IMR-90 (cell line): ENCODE measurements at regions not wholly inside any gene's neighbourhood (a gene's known extent, or its start where the extent isn't known, plus 50 kb on each side); places are given as distances from the start of the nearest gene placed in this dataset.

Experiments
- ATAC-seq: fragments of 200-7000 bp; cut with Tn5 transposase; 2 replicates; pipeline ENCODE4 v1.9.1; 2020; ENCODE audit warnings: low read depth, mild to moderate bottlenecking, moderate library complexity
- BruUV-seq: library from RNA; stranded (reverse); fragments of 400-500 nt; replicated peaks from 2 replicates; lab custom pipeline; 2021; lab: Mats Ljungman, UMichigan
- CTCF ChIA-PET: fragments of 300-600 bp; formaldehyde crosslinking; extraction: SDS; loops from one replicate; lab custom pipeline; 2021; ENCODE audit warnings: antibody characterized with exemption; lab: Yijun Ruan, JAX
- POLR2A ChIA-PET: fragments of 300-600 bp; sonication (Branson Sonifier 250); formaldehyde crosslinking; loops from one replicate; lab custom pipeline; 2022; ENCODE audit warnings: antibody characterized with exemption; ENCODE audit not compliant: unreplicated experiment; lab: Charles Lee
- DNase-seq: peaks from one replicate; pipeline ENCODE4 v3.0.0; 2013
- H2AFZ ChIP-seq: replicated peaks from 2 replicates; pipeline ENCODE3; 2013; ENCODE audit warnings: low read length, mild to moderate bottlenecking; ENCODE audit not compliant: poor library complexity
- H2AK5ac ChIP-seq: 2 replicates; pipeline ENCODE4 v1.6.1; 2013; ENCODE audit warnings: low read depth, low read length, inconsistent platforms
- H2AK9ac ChIP-seq: replicated peaks from 2 replicates; pipeline ENCODE3; 2013; ENCODE audit warnings: mild to moderate bottlenecking, low read depth, low read length, moderate library complexity; ENCODE audit not compliant: poor library complexity
- H2BK120ac ChIP-seq: 2 replicates; pipeline ENCODE4 v1.6.1; 2013; ENCODE audit warnings: low read depth, low read length, inconsistent platforms
- H2BK15ac ChIP-seq: 3 replicates; pipeline ENCODE4 v1.6.1; 2013; ENCODE audit warnings: low read depth, low read length, inconsistent platforms
- H2BK20ac ChIP-seq: 2 replicates; pipeline ENCODE4 v1.6.1; 2013; ENCODE audit warnings: low read depth, mild to moderate bottlenecking, inconsistent platforms, low read length, moderate library complexity
- H2BK5ac ChIP-seq: 2 replicates; pipeline ENCODE4 v1.6.1; 2013; ENCODE audit warnings: mild to moderate bottlenecking, low read depth, low read length, inconsistent platforms; ENCODE audit not compliant: poor library complexity, severe bottlenecking
- H3K14ac ChIP-seq: replicated peaks from 2 replicates; pipeline ENCODE4 v1.6.1; 2013; ENCODE audit warnings: low read depth, low read length, inconsistent platforms
- H3K18ac ChIP-seq: 2 replicates; pipeline ENCODE4 v1.6.1; 2013; ENCODE audit warnings: low read depth, low read length, control low read depth
- H3K23ac ChIP-seq: 2 replicates; pipeline ENCODE4 v1.6.1; 2013; ENCODE audit warnings: low read depth, low read length, inconsistent platforms
- H3K27ac ChIP-seq: 2 replicates; pipeline ENCODE4 v1.5.1; 2013; ENCODE audit warnings: mild to moderate bottlenecking, control low read depth, low read length; ENCODE audit not compliant: insufficient read depth
- H3K27me3 ChIP-seq: 2 replicates; pipeline ENCODE4 v1.6.1; 2013; ENCODE audit warnings: low read length; ENCODE audit not compliant: control insufficient read depth, insufficient read depth
- H3K36me3 ChIP-seq: 2 replicates; pipeline ENCODE4 v1.6.1; 2013; ENCODE audit warnings: low read length, mixed read lengths; ENCODE audit not compliant: control insufficient read depth, insufficient read depth
- H3K4ac ChIP-seq: 2 replicates; pipeline ENCODE4 v1.6.1; 2013; ENCODE audit warnings: low read depth, low read length, inconsistent platforms
- H3K4me1 ChIP-seq: 2 replicates; pipeline ENCODE4 v1.6.1; 2013; ENCODE audit warnings: low read length, mixed read lengths; ENCODE audit not compliant: control insufficient read depth, insufficient read depth
- H3K4me2 ChIP-seq: 2 replicates; pipeline ENCODE4 v1.6.1; 2013; ENCODE audit warnings: low read depth, mild to moderate bottlenecking, control low read depth, low read length, moderate library complexity
- H3K4me3 ChIP-seq: 2 replicates; pipeline ENCODE4 v1.5.1; 2013; ENCODE audit warnings: low read depth, mild to moderate bottlenecking, control low read depth, low read length, moderate library complexity; ENCODE audit not compliant: insufficient read depth
- H3K56ac ChIP-seq: 2 replicates; pipeline ENCODE4 v1.6.1; 2013; ENCODE audit warnings: low read length, inconsistent platforms; ENCODE audit not compliant: insufficient read depth; ENCODE audit errors: extremely low read depth
- H3K79me1 ChIP-seq, 2 experiments: 2 replicates each; pipeline ENCODE4 v1.6.1; 2013; ENCODE audit warnings: low read length in 2 of 2, inconsistent platforms in 1 of 2, low read depth in 1 of 2
- H3K9ac ChIP-seq: 2 replicates; pipeline ENCODE4 v1.6.1; 2013; ENCODE audit warnings: low read depth, low read length, control low read depth
- H3K9me1 ChIP-seq: 2 replicates; pipeline ENCODE4 v1.6.1; 2013; ENCODE audit warnings: low read length, inconsistent platforms; ENCODE audit not compliant: insufficient read depth
- H3K9me3 ChIP-seq: 2 replicates; pipeline ENCODE4 v1.6.1; 2013; ENCODE audit warnings: low read length; ENCODE audit not compliant: control insufficient read depth, insufficient read depth
- H4K20me1 ChIP-seq: 2 replicates; pipeline ENCODE4 v1.6.1; 2013; ENCODE audit warnings: low read length, inconsistent platforms; ENCODE audit not compliant: insufficient read depth
- H4K5ac ChIP-seq: 2 replicates; pipeline ENCODE4 v1.6.1; 2013; ENCODE audit warnings: mild to moderate bottlenecking, low read depth, low read length, control low read depth
- H4K8ac ChIP-seq, 2 experiments: 2 replicates each; pipeline ENCODE4 v1.6.1; 2013; ENCODE audit warnings: low read depth in 2 of 2, low read length in 2 of 2, control low read depth in 1 of 2, inconsistent platforms in 1 of 2
- H4K91ac ChIP-seq: 2 replicates; pipeline ENCODE4 v1.6.1; 2013; ENCODE audit warnings: low read depth, low read length, inconsistent platforms; ENCODE audit not compliant: insufficient read depth
- CEBPB ChIP-seq: IDR thresholded peaks from 2 replicates; pipeline ENCODE4 v1.6.1; 2012; ENCODE audit warnings: low read depth, low read length, improper control_type of control experiment
- CHD1 ChIP-seq: IDR thresholded peaks from 2 replicates; pipeline ENCODE4 v1.6.1; 2012; ENCODE audit warnings: low read depth, low read length, improper control_type of control experiment
- CTCF ChIP-seq: conservative IDR thresholded peaks from 2 replicates; pipeline ENCODE4 v1.5.1; 2012; ENCODE audit warnings: mild to moderate bottlenecking, low read depth, low read length, improper control_type of control experiment
- ELK1 ChIP-seq: fragments of 150-350 bp; IDR thresholded peaks from 2 replicates; pipeline ENCODE4 v1.6.1; 2016; ENCODE audit warnings: low read depth, mild to moderate bottlenecking, low read length, moderate library complexity, borderline replicate concordance
- MAFK ChIP-seq: IDR thresholded peaks from 2 replicates; pipeline ENCODE4 v1.6.1; 2012; ENCODE audit warnings: low read depth, low read length, improper control_type of control experiment
- MAZ ChIP-seq: IDR thresholded peaks from 2 replicates; pipeline ENCODE4 v1.6.1; 2012; ENCODE audit warnings: low read depth, mild to moderate bottlenecking, low read length, improper control_type of control experiment, moderate library complexity, borderline replicate concordance
- MXI1 ChIP-seq: IDR thresholded peaks from 2 replicates; pipeline ENCODE4 v1.6.1; 2012; ENCODE audit warnings: low read depth, mild to moderate bottlenecking, low read length, moderate library complexity, borderline replicate concordance
- NFE2L2 ChIP-seq: fragments of 150-350 bp; IDR thresholded peaks from 2 replicates; pipeline ENCODE4 v1.6.1; 2016; ENCODE audit warnings: low read depth, mild to moderate bottlenecking, low read length
- POLR2A ChIP-seq: IDR thresholded peaks from 2 replicates; pipeline ENCODE4 v1.6.1; 2012; ENCODE audit warnings: mild to moderate bottlenecking, low read depth, low read length
- RAD21 ChIP-seq: IDR thresholded peaks from 2 replicates; pipeline ENCODE4 v1.6.1; 2012; ENCODE audit warnings: low read length, improper control_type of control experiment
- RCOR1 ChIP-seq: IDR thresholded peaks from 2 replicates; pipeline ENCODE4 v1.6.1; 2012; ENCODE audit warnings: mild to moderate bottlenecking, low read length, improper control_type of control experiment; ENCODE audit not compliant: insufficient replicate concordance
- RFX5 ChIP-seq: IDR thresholded peaks from 2 replicates; pipeline ENCODE4 v1.8.0; 2012; ENCODE audit warnings: low read depth, mild to moderate bottlenecking, low read length, moderate library complexity
- SMC3 ChIP-seq: fragments of 150-350 bp; IDR thresholded peaks from 2 replicates; pipeline ENCODE4 v1.6.1; 2016; ENCODE audit warnings: low read depth, mild to moderate bottlenecking, antibody characterized with exemption, low read length, moderate library complexity
- USF2 ChIP-seq: fragments of 150-350 bp; IDR thresholded peaks from 2 replicates; pipeline ENCODE4 v1.6.1; 2017; ENCODE audit warnings: mild to moderate bottlenecking, antibody characterized with exemption, low read length, low read depth
- dilution Hi-C: fragments of 300-500 bp; cut with HindIII; formaldehyde crosslinking; loops from one replicate; pipeline ENCODE4 v1.14.3; 2018; ENCODE audit warnings: low sequenced_read_pairs; ENCODE audit not compliant: unreplicated experiment
- in situ Hi-C: fragments of 300-500 bp; cut with MboI; formaldehyde crosslinking; loops from 3 replicates; pipeline ENCODE4 v1.14.3; 2019; ENCODE audit warnings: low sequenced_read_pairs, inconsistent platforms, mixed read lengths
- intact Hi-C: fragments of 100-400 bp; cut with micrococcal nuclease; formaldehyde crosslinking; loops from 2 replicates; pipeline ENCODE4 v1.10.0; 2022

- H2BK5ac ChIP-seq, result no peak overlapping the region
- no peaks in the 10 kb centered on the region for H4K20me1 ChIP-seq
- H4K5ac ChIP-seq, result no peak overlapping the region
- H3K56ac ChIP-seq, result no peak overlapping the region
- intact Hi-C loops (no loop called here), dilution Hi-C loops (no loop called here), in situ Hi-C loops (no loop called here)
- no peak overlapping the region for H4K91ac ChIP-seq
- no TSS peak for BruUV-seq
- no peak overlapping the region for H3K4me2 ChIP-seq
- no peak overlapping the region for H2AFZ ChIP-seq
- CTCF ChIA-PET, result no interaction called here
- H3K4me1 ChIP-seq, result no peaks in the 10 kb centered on the region
- H3K4me3 ChIP-seq, result no peak overlapping the region
- no peak overlapping the region for H3K18ac ChIP-seq
- H3K14ac ChIP-seq, result no peak overlapping the region
- no peak overlapping the region for H3K27ac ChIP-seq
- H2BK20ac ChIP-seq, result no peak overlapping the region
- DNase-seq (no peak), ATAC-seq (no peak)
- H3K4ac ChIP-seq, result no peak overlapping the region
- no peaks in the 10 kb centered on the region for H3K36me3 ChIP-seq
- no peak overlapping the region for H2BK15ac ChIP-seq
- H3K9me3 ChIP-seq, result no peaks in the 10 kb centered on the region
- TF ChIP-seq CHD1 (no peak), RCOR1 (no peak), CTCF (no peak), CEBPB (no peak), RAD21 (no peak), USF2 (no peak), MAFK (no peak), POLR2A (no peak), NFE2L2 (no peak), MXI1 (no peak), MAZ (no peak), SMC3 (no peak), RFX5 (no peak), ELK1 (no peak)
- H3K79me1 ChIP-seq, result no peaks in the 10 kb centered on the region
- POLR2A ChIA-PET, result no interaction called here
- H3K27me3 ChIP-seq, result no peaks in the 10 kb centered on the region
- no peak overlapping the region for H2AK5ac ChIP-seq
- no peak overlapping the region for H3K9ac ChIP-seq
- H3K23ac ChIP-seq, result no peak overlapping the region
- H2AK9ac ChIP-seq, result no peak overlapping the region
- H2BK120ac ChIP-seq, result no peak overlapping the region
- H3K9me1 ChIP-seq, result no peaks in the 10 kb centered on the region
- no peak overlapping the region for H4K8ac ChIP-seq
Measured at GRCh38 chr1:69180358-69180757, 387.4 kb upstream of the LRRC7 start.
